ENCODE measurements at regions not wholly inside any gene's neighbourhood (a gene's known extent, or its start where the extent isn't known, plus 50 kb on each side); places are given as distances from the start of the nearest gene placed in this dataset.

DNA sequence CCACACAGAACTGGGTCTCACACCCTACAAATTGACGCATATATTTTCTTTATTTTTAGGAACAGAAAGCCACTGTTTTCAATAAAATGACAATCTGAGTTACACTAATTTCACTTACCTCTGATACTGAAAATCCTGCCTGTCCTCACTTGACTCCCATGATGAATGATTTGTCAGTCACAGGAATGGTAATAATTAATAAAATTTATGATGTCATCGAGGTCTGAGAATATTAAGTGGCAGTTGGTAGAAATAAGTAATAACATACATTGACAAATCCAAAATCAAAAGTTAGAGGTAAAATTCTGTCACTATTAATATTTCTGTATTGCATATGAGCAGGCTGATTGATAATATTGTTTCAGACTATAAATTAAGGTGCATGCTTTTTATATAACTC lies 418.7 kb upstream of the RGS18 start:
- dilution Hi-C loops (cut with MboI; ENCODE audit: extremely low pct_ligation_motif_present, low sequenced_read_pairs) = no loop called here
- H3K4me1 ChIP-seq (ENCODE audit: control insufficient read depth, extremely low read depth, insufficient read depth, low read length) = no peaks in the 10 kb centered on the region
- H3K9ac ChIP-seq (ENCODE audit: control insufficient read depth, extremely low read depth, insufficient read depth, low read length) = no peak overlapping the region
- no peak for DNase-seq (ENCODE audit: low read depth, low spot score)
- no peaks in the 10 kb centered on the region for H3K9me1 ChIP-seq (ENCODE audit: control insufficient read depth, extremely low read depth, insufficient read depth, low read length)
- FAIRE-seq = no peak
- H2AFZ ChIP-seq (ENCODE audit: control insufficient read depth, low read length) = no peak overlapping the region
- H4K20me1 ChIP-seq (ENCODE audit: control insufficient read depth, extremely low read depth, insufficient read depth, low read length) = no peaks in the 10 kb centered on the region
- no peak overlapping the region for H3K4me2 ChIP-seq (ENCODE audit: control insufficient read depth, extremely low read depth, insufficient read depth, low read depth, low read length)
- no peaks in the 10 kb centered on the region for H3K36me3 ChIP-seq (ENCODE audit: control insufficient read depth in 2 of 2, extremely low read depth in 1 of 2, insufficient read depth in 2 of 2, low read length in 2 of 2)
- TF ChIP-seq, protein P1, sequence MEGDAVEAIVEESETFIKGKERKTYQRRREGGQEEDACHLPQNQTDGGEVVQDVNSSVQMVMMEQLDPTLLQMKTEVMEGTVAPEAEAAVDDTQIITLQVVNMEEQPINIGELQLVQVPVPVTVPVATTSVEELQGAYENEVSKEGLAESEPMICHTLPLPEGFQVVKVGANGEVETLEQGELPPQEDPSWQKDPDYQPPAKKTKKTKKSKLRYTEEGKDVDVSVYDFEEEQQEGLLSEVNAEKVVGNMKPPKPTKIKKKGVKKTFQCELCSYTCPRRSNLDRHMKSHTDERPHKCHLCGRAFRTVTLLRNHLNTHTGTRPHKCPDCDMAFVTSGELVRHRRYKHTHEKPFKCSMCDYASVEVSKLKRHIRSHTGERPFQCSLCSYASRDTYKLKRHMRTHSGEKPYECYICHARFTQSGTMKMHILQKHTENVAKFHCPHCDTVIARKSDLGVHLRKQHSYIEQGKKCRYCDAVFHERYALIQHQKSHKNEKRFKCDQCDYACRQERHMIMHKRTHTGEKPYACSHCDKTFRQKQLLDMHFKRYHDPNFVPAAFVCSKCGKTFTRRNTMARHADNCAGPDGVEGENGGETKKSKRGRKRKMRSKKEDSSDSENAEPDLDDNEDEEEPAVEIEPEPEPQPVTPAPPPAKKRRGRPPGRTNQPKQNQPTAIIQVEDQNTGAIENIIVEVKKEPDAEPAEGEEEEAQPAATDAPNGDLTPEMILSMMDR (optimal IDR thresholded peaks at IDR 0.05 in 1 of 3, IDR thresholded peaks at IDR 0.05 in 1 of 3, conservative IDR thresholded peaks at IDR 0.05 in 1 of 3; ENCODE audit: extremely low read depth in 1 of 3, insufficient read depth in 2 of 3, low read length in 3 of 3) = no peak
- no peak for TF ChIP-seq EZH2 (IDR thresholded peaks at IDR 0.05; ENCODE audit: low read length)
- no peaks in the 10 kb centered on the region for H3K9me3 ChIP-seq (ENCODE audit: control insufficient read depth, low read depth, low read length)
- H3K79me2 ChIP-seq (ENCODE audit: control insufficient read depth, insufficient read depth, low read length) = no peaks in the 10 kb centered on the region
- H3K27ac ChIP-seq (ENCODE audit: control insufficient read depth, insufficient read depth, low read length) = no peak overlapping the region
- H3K27me3 ChIP-seq (ENCODE audit: control insufficient read depth, extremely low read depth, insufficient read depth, low read length) = no peaks in the 10 kb centered on the region
- no peak overlapping the region for H3K4me3 ChIP-seq (ENCODE audit: control insufficient read depth in 2 of 3, extremely low read depth in 1 of 3, insufficient read depth in 2 of 3, low read depth in 1 of 3, low read length in 3 of 3)

DNA sequence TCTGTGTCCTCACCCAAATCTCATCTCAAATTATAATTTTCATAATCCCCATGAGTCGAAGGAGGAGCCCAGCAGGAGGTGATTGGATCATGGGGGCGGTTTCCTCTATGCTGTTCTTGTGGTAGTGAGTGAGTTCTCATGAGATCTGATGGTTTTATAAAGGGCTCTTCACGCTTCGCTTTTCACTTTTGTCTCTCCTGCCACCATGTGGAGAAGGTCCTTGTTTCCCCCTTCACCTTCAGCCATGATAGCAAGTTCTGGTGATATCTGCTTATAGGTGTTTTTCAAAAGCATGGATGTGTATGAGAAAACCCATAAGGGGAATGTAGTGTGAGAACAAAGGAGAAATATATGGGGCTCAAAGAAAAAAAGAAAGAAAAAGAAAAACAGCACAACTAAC lies 405.9 kb upstream of the RGS18 start:
- Histone ChIP-seq H3K9me3 (ENCODE audit: control insufficient read depth, low read depth, low read length) (no peaks in the 10 kb centered on the region), H3K9ac (ENCODE audit: control insufficient read depth, extremely low read depth, insufficient read depth, low read length) (no peak overlapping the region), H3K4me3 (ENCODE audit: control insufficient read depth in 2 of 3, extremely low read depth in 1 of 3, insufficient read depth in 2 of 3, low read depth in 1 of 3, low read length in 3 of 3) (no peak overlapping the region), H3K36me3 (ENCODE audit: control insufficient read depth in 2 of 2, extremely low read depth in 1 of 2, insufficient read depth in 2 of 2, low read length in 2 of 2) (no peaks in the 10 kb centered on the region), H3K79me2 (ENCODE audit: control insufficient read depth, insufficient read depth, low read length) (no peaks in the 10 kb centered on the region), H3K4me2 (ENCODE audit: control insufficient read depth, extremely low read depth, insufficient read depth, low read depth, low read length) (no peak overlapping the region), H3K27me3 (ENCODE audit: control insufficient read depth, extremely low read depth, insufficient read depth, low read length) (no peaks in the 10 kb centered on the region), H3K9me1 (ENCODE audit: control insufficient read depth, extremely low read depth, insufficient read depth, low read length) (no peaks in the 10 kb centered on the region), H3K4me1 (ENCODE audit: control insufficient read depth, extremely low read depth, insufficient read depth, low read length) (no peaks in the 10 kb centered on the region), H3K27ac (ENCODE audit: control insufficient read depth, insufficient read depth, low read length) (no peak overlapping the region), H4K20me1 (ENCODE audit: control insufficient read depth, extremely low read depth, insufficient read depth, low read length) (no peaks in the 10 kb centered on the region), H2AFZ (ENCODE audit: control insufficient read depth, low read length) (no peak overlapping the region)
- FAIRE-seq = no peak
- dilution Hi-C loops (cut with MboI; ENCODE audit: extremely low pct_ligation_motif_present, low sequenced_read_pairs) = no loop called here
- no peak for TF ChIP-seq EZH2 (IDR thresholded peaks at IDR 0.05; ENCODE audit: low read length)
- TF ChIP-seq, protein P1 (optimal IDR thresholded peaks at IDR 0.05 in 1 of 3, IDR thresholded peaks at IDR 0.05 in 1 of 3, conservative IDR thresholded peaks at IDR 0.05 in 1 of 3; ENCODE audit: extremely low read depth in 1 of 3, insufficient read depth in 2 of 3, low read length in 3 of 3) = no peak
- no peak for DNase-seq (ENCODE audit: low read depth, low spot score)

Data from keratinocyte (primary cell).